Astrocyte (in vitro differentiated cells and primary cell): ENCODE measurements at regions not wholly inside any gene's neighbourhood (a gene's known extent, or its start where the extent isn't known, plus 50 kb on each side); places are given as distances from the start of the nearest gene placed in this dataset.

Source experiments
- DNase-seq: peaks from one replicate; pipeline ENCODE4 v3.0.0-alpha.2; 2010; ENCODE audit warnings: low read depth
- FAIRE-seq: peaks from 2 replicates; lab custom pipeline; 2011; peaks lifted over from hg19 to GRCh38; lab: Jason Lieb, UNC
- H2AFZ ChIP-seq: 2 replicates; pipeline ENCODE4 v1.6.0; 2012; ENCODE audit warnings: low read depth, low read length, inconsistent platforms
- H3K27ac ChIP-seq: 2 replicates; pipeline ENCODE4 v1.5.1; 2011; ENCODE audit warnings: low read depth, low read length, inconsistent platforms
- H3K27me3 ChIP-seq: 2 replicates; pipeline ENCODE4 v1.6.0; 2011; ENCODE audit warnings: low read length, inconsistent platforms; ENCODE audit not compliant: insufficient read depth
- H3K36me3 ChIP-seq: 2 replicates; pipeline ENCODE4 v1.5.1; 2011; ENCODE audit warnings: low read length, inconsistent platforms; ENCODE audit not compliant: insufficient read depth
- H3K4me1 ChIP-seq: 2 replicates; pipeline ENCODE4 v1.5.1; 2011; ENCODE audit warnings: low read length, inconsistent platforms; ENCODE audit not compliant: insufficient read depth
- H3K4me2 ChIP-seq: 2 replicates; pipeline ENCODE4 v1.6.0; 2012; ENCODE audit warnings: low read length, inconsistent platforms
- H3K4me3 ChIP-seq: 2 replicates; pipeline ENCODE4 v1.5.1; 2011; ENCODE audit warnings: low read depth, mild to moderate bottlenecking, low read length, inconsistent platforms; ENCODE audit not compliant: insufficient read depth
- H3K79me2 ChIP-seq: 2 replicates; pipeline ENCODE4 v1.6.0; 2012; ENCODE audit warnings: mild to moderate bottlenecking, low read length, inconsistent platforms; ENCODE audit not compliant: insufficient read depth
- H3K9ac ChIP-seq: 2 replicates; pipeline ENCODE4 v1.6.0; 2012; ENCODE audit warnings: mild to moderate bottlenecking, low read length, inconsistent platforms
- H3K9me3 ChIP-seq: 2 replicates; pipeline ENCODE4 v1.5.1; 2012; ENCODE audit warnings: low read depth, mild to moderate bottlenecking, low read length, inconsistent platforms; ENCODE audit not compliant: insufficient read depth
- H4K20me1 ChIP-seq: 2 replicates; pipeline ENCODE4 v1.6.0; 2012; ENCODE audit warnings: low read length, inconsistent platforms; ENCODE audit not compliant: insufficient read depth
- H3K27ac Mint-ChIP-seq: one replicate; pipeline ENCODE4 v1.8.0; 2021; ENCODE audit warnings: mild to moderate bottlenecking, mixed read lengths; ENCODE audit not compliant: unreplicated experiment
- H3K27me3 Mint-ChIP-seq: one replicate; pipeline ENCODE4 v1.8.0; 2021; ENCODE audit warnings: low read depth, mixed read lengths; ENCODE audit not compliant: unreplicated experiment
- H3K36me3 Mint-ChIP-seq: one replicate; pipeline ENCODE4 v1.8.0; 2021; ENCODE audit warnings: low read depth, mixed read lengths; ENCODE audit not compliant: unreplicated experiment
- H3K4me1 Mint-ChIP-seq: one replicate; pipeline ENCODE4 v1.8.0; 2021; ENCODE audit warnings: low read depth, mixed read lengths; ENCODE audit not compliant: unreplicated experiment
- H3K4me3 Mint-ChIP-seq: one replicate; pipeline ENCODE4 v1.8.0; 2021; ENCODE audit warnings: mild to moderate bottlenecking, moderate library complexity, mixed read lengths; ENCODE audit not compliant: unreplicated experiment
- H3K9me3 Mint-ChIP-seq: one replicate; pipeline ENCODE4 v1.8.0; 2021; ENCODE audit warnings: mild to moderate bottlenecking, mixed read lengths; ENCODE audit not compliant: unreplicated experiment
- EZH2 ChIP-seq: IDR thresholded peaks from 2 replicates; pipeline ENCODE4 v1.6.1; 2012; ENCODE audit warnings: mild to moderate bottlenecking, low read length, inconsistent platforms; ENCODE audit not compliant: insufficient read depth
- TF ChIP-seq, protein P1 (sequence below): IDR thresholded peaks from 2 replicates; pipeline ENCODE4 v1.5.1; 2011; ENCODE audit warnings: low read depth, mild to moderate bottlenecking, inconsistent platforms, low read length, moderate library complexity; ENCODE audit not compliant: insufficient read depth

DNA sequence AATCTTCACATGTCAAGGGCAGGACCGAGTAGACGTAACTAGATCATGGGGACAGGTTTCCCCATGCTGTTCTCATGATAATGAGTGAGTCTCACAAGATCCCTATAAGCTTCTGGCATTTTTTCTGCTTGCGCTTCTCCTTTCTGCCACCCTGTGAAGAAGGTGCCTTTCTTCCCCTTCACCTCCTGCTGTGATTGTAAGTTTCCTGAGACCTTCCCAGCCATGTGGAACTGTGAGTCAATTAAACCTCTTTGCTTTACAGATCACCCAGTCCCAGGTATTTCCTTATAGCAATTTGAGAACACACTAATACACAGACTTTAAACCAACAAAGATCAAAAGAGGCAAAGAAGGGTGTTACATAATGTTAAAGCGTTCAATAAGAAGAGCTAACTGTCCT is 156.6 kb upstream of the UBE2E2 start:
- H3K9me3 ChIP-seq: no peaks in the 10 kb centered on the region
- H3K27ac ChIP-seq: no peak overlapping the region
- no peak overlapping the region for H3K9ac ChIP-seq
- no peak for DNase-seq
- H3K79me2 ChIP-seq: no peaks in the 10 kb centered on the region
- peaks cover 2% of the 10 kb centered on the region for H3K27me3 Mint-ChIP-seq
- H3K4me3 Mint-ChIP-seq: no peak overlapping the region
- H3K4me2 ChIP-seq: no peak overlapping the region
- H4K20me1 ChIP-seq: no peaks in the 10 kb centered on the region
- peaks cover 4% of the 10 kb centered on the region for H3K4me1 Mint-ChIP-seq
- H3K4me1 ChIP-seq: no peaks in the 10 kb centered on the region
- peaks cover 3% of the 10 kb centered on the region for H3K27me3 ChIP-seq
- TF ChIP-seq, protein P1, sequence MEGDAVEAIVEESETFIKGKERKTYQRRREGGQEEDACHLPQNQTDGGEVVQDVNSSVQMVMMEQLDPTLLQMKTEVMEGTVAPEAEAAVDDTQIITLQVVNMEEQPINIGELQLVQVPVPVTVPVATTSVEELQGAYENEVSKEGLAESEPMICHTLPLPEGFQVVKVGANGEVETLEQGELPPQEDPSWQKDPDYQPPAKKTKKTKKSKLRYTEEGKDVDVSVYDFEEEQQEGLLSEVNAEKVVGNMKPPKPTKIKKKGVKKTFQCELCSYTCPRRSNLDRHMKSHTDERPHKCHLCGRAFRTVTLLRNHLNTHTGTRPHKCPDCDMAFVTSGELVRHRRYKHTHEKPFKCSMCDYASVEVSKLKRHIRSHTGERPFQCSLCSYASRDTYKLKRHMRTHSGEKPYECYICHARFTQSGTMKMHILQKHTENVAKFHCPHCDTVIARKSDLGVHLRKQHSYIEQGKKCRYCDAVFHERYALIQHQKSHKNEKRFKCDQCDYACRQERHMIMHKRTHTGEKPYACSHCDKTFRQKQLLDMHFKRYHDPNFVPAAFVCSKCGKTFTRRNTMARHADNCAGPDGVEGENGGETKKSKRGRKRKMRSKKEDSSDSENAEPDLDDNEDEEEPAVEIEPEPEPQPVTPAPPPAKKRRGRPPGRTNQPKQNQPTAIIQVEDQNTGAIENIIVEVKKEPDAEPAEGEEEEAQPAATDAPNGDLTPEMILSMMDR: no peak
- no peak for TF ChIP-seq EZH2
- H3K36me3 Mint-ChIP-seq: no peaks in the 10 kb centered on the region
- H2AFZ ChIP-seq: no peak overlapping the region
- no peak for FAIRE-seq
- H3K27ac Mint-ChIP-seq: no peak overlapping the region
- no peaks in the 10 kb centered on the region for H3K36me3 ChIP-seq
- H3K9me3 Mint-ChIP-seq: peaks cover 27% of the 10 kb centered on the region
- no peak overlapping the region for H3K4me3 ChIP-seq

DNA sequence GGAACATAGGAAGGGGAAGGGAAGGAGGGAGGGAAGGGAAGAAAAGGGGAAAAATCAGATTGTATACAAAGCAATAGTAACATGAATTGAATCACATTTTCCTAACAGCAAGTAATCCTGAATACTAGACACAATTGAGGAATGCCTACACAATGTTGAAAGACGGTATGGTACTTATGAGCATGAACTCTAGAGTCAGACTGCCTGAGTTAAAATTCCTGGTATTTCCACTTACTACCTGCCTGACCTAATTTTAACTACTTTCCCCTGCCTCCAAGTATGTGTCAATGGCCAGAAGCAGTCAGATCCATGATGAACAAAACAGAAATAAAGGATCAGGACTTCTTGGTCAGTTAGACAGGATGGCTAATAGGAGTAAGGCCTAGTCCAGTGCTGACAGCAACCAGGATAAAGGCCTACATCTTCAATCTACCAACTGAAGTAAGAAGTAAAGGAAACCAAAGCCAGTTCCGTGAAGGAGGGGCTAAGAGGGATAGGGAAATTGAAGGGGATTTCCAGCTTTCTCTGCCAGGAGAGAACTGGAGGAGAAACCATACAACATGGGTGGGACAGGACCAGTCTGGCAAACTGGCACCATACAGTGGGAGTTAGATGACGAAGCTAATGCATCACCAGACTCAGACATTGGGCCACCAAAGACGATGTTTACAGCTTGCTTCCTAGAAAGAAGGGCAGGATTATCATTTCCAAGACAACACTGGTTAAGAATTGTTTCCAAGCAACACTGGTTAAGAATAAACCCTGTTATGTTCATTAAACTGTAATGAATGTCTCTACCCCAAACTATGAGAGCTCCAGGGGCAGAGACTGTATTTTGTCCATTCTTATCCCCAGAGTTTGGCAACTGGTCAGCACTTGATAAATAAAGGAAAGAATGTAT is 151.6 kb upstream of the UBE2E2 start:
- Mint-ChIP-seq H3K9me3 (peaks cover 18% of the 10 kb centered on the region), H3K27me3 (no peaks in the 10 kb centered on the region), H3K36me3 (no peaks in the 10 kb centered on the region), H3K27ac (no peak overlapping the region), H3K4me1 (peaks cover 13% of the 10 kb centered on the region), H3K4me3 (no peak overlapping the region)
- Histone ChIP-seq H3K79me2 (no peaks in the 10 kb centered on the region), H3K4me3 (no peak overlapping the region), H2AFZ (no peak overlapping the region), H3K9ac (no peak overlapping the region), H3K36me3 (no peaks in the 10 kb centered on the region), H3K27ac (no peak overlapping the region), H3K4me2 (no peak overlapping the region), H3K9me3 (no peaks in the 10 kb centered on the region), H4K20me1 (no peaks in the 10 kb centered on the region), H3K27me3 (peaks cover 3% of the 10 kb centered on the region), H3K4me1 (peaks cover 8% of the 10 kb centered on the region)
- no peak for DNase-seq
- TF ChIP-seq, protein P1: no peak
- TF ChIP-seq EZH2: no peak
- FAIRE-seq: peak; percentile 29

DNA sequence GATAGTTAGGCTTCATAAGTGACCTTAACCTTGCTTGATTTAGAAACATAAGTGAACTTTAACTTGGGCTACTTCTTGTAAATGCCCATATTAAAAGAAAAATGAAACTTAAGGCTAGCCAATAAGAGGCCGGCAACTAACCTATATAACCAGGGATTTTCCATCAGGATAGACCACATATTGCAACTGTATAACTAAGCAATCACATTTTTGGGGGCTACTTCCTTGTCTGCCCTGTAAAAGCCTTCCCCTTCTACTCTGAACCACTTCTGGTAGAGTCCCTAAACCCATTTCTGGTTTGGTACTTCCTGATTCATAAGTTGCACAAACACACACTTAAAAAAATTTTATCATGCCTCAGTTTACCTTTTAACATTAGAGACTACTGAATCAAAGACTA is 150.9 kb upstream of the UBE2E2 start:
- H3K27ac Mint-ChIP-seq: no peak overlapping the region
- no peak overlapping the region for H3K4me3 Mint-ChIP-seq
- Histone ChIP-seq H3K9ac (no peak overlapping the region), H3K79me2 (no peaks in the 10 kb centered on the region), H3K4me2 (no peak overlapping the region), H3K4me3 (no peak overlapping the region), H3K4me1 (peaks cover 8% of the 10 kb centered on the region), H3K9me3 (no peaks in the 10 kb centered on the region), H3K27me3 (peaks cover 4% of the 10 kb centered on the region), H2AFZ (no peak overlapping the region), H3K27ac (no peak overlapping the region), H4K20me1 (no peaks in the 10 kb centered on the region), H3K36me3 (no peaks in the 10 kb centered on the region)
- peaks cover 15% of the 10 kb centered on the region for H3K9me3 Mint-ChIP-seq
- FAIRE-seq (no peak), DNase-seq (no peak)
- TF ChIP-seq EZH2: no peak
- peaks cover 15% of the 10 kb centered on the region for H3K4me1 Mint-ChIP-seq
- H3K36me3 Mint-ChIP-seq: no peaks in the 10 kb centered on the region
- no peaks in the 10 kb centered on the region for H3K27me3 Mint-ChIP-seq
